Activated CD4-positive, alpha-beta T cell treated with anti-CD3 and anti-CD28 coated beads, Interleukin-10, Interleukin-2, amounts not matched to agents 100 ng/mL and 50 ng/mL, durations not matched to agents 16 hours and 8 hours (primary cell): ENCODE measurements at regions not wholly inside any gene's neighbourhood (a gene's known extent, or its start where the extent isn't known, plus 50 kb on each side); places are given as distances from the start of the nearest gene placed in this dataset.
"Not testable (repeated sequence)": the region's sequence is repeated elsewhere in the genome, so short reads cannot be mapped to it uniquely, and the experiment has no call there.

Experiments
- DNase-seq: peaks from one replicate; pipeline ENCODE4 v3.0.0-alpha.2; 2020

DNA sequence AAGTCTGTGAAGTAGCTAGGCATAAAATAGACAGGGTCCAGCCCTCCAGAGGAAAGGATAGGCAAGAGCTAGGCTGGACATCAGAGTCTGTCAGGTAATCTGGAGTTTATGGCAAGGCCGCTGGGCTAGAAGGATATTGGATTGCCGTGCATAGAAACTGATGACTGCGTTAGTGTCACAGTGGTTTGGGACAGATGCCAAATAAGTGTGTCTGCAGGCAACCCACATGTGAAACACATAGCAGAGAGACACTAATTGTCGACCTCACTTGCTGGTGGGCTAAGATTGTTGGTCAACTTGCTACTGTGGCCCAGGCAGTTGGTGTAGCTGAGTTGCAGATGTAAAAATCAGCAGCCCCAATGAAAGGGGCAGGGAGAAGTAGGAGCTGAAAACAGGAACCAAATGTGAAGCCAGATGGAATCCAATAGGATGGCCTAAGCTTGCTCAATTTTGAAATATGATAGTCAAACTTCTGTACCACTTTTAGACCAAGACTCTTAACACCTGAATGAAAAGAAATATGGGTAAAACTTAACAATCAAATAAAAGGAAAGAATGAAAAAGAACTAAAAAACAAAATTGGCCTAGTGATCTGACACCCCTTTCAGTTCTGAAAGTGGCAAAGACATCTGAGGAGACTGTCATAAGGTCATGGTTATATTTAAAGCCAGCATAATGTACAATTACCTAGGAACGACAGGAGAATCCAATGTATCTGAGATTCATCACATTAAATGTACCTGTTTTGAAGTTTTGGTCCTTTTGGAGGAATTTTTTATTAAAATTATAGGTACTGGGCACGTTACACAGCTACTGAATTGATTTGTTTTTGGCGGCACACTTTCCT is 243.3 kb upstream of the ACTBL2 start:
- DNase-seq, result no peak

DNA sequence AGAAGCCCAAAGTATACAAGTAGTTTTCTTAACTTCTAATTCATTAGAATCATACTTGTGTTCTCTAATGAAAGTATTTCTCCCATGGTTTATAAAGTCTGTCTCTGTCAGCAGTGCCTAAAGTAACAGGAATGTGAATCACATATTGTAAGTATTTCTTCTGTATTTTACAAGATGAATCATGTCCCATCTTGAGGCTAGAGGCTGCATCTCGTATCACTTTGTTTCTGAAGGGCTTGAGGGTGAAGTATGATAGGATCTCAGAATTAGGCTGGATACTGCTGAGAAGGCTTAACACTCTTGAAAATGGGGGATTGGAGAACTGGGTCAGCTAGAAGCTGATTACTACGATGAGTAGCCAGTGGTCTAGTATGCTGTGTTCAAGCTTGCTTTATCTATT is 242.2 kb upstream of the ACTBL2 start:
- no peak for DNase-seq

DNA sequence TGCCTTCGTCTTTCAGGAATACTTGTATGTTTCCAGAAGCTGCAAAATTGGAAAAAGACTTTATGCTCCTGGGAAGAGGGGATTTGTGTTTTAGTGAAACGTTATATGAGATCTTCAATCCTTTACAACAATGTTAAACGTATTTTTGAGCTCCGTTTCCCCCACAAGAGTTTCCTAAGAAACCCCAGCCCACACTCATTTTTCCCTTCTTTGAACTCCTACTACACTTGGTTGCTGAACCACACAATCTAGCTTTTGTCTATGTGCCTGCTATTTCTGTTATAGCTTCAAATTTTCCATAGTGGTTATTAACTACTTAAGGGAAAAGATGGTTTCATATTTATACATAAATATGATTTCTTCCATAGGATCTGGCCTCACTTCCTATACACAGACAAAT is 238.6 kb upstream of the ACTBL2 start:
- DNase-seq, result no peak

DNA sequence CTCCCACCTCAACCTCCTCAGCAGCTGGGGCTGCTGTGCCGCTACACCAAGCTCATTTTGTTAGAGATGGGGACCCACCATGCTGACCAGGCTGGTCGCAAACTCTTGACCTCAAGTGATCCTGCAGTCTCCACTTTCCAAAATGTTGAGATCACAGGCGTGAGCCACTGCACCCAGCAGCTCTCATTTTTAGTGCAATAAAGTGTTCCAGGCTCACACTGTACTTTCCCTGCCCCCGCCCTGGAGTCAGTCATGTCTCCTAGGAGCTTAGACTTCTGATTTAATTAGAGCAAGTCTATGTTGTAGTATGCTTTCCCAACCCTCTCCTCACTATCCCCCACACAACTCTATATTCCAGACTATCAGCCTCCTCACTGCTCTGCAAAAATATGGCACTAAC is 238.0 kb upstream of the ACTBL2 start:
- no peak for DNase-seq

DNA sequence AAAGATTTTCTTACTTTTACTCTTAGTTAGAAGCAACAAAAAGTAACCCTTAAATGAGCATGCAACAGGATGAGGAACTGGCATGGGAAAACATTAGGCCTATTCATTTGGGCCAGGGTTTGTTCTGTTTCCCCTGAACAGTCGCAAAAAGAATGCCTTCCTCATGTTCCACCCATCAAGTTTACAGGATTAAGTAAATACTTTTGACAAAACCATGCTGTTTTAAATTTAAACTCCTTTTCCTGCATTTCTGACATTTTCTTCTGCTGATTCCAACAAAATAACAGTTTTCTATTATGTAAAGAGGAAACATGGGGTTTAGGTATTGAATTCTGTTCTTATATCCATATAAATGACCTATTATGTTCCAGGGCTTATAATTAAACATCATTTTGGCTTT is 236.6 kb upstream of the ACTBL2 start:
- no peak for DNase-seq

DNA sequence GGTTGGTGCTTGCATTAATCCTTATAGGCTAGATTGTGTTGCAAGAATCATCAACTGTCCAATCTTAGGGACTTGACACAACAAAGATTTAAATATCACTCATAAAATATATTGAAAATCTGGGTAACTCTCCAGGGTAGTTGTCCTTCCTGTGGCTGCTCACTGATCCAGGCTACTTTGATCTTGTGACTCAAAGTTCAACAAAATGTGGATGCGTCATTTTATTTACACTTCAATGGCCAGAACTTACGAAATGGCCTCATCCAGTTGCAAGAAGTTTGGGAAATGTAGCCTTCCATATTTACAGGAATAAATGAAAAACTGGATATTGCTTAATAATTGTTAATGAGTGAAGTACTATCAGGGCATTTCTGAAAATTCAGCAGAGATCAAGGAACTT is 235.5 kb upstream of the ACTBL2 start:
- no peak for DNase-seq

DNA sequence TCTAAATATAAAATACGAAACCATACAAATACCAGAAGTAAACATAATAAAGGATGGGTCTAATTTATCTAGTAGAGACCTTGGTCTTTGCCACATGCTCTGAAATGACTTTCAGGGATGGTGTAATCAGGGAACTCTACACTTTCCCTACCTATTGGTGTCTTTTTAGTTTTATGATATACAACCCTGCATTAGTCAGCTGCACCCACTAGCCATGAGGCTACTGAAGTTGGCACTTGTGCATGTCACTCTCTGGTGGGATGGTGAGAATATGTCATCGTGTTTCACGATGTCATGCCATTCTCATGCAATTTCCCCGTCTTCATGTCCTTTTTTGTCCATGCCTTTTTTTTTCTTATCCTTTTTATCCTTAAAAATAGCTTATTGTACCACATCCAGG is 234.9 kb upstream of the ACTBL2 start:
- DNase-seq, result no peak

DNA sequence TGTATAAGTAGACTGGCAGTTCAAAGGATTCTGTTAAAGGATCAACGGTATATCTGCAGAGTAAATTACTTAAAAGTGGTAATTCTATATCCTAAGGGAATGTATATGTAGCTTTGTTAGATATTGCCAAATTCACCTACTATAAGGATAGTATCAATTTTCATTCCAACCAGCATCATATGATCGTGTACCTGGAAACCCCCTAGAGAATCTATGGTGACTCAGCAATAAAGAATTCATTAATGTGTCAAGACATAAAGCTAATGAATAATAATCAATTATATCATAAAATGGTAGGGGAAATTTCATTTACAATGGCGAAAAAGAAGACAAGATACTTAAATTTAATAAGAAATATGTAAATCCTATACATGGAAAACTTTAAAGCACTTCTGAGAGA is 234.1 kb upstream of the ACTBL2 start:
- no peak for DNase-seq

DNA sequence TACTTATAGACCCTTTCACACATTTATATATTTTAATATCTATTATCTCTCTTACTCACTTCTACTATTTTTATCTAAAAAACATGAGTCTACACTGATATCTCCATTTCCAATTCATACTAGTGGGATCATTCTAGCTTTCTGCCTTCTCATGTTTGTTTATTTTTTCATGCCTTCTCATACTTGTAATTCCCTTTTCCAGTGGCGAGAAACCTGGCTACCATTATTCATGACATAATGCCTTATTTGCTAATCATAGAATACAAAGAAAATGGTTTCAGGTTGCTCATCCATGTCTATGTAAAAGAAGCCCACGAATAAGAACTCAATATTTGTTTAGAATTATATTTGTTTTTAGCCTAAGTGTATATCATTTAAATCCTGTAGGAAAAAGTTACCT is 232.7 kb upstream of the ACTBL2 start:
- DNase-seq, result no peak

DNA sequence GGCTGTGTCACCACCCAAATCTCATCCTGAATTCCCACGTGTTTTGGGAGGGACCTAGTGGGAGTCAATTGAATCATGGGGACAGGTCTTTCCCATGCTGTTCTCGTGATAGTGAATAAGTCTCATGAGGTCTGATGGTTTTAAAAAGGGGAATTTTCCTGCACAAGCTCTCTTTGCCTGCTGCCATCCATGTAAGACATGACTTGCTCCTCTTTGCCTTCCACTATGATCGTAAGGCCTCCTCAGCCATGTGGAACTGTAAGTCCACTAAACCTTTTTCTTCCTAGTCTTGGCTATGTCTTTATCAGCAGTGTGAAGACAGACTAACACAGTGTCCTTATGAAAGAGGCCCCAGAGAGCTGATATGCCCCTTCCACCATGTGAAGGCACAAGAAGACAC is 230.9 kb upstream of the ACTBL2 start:
- not testable (repeated sequence) for DNase-seq

DNA sequence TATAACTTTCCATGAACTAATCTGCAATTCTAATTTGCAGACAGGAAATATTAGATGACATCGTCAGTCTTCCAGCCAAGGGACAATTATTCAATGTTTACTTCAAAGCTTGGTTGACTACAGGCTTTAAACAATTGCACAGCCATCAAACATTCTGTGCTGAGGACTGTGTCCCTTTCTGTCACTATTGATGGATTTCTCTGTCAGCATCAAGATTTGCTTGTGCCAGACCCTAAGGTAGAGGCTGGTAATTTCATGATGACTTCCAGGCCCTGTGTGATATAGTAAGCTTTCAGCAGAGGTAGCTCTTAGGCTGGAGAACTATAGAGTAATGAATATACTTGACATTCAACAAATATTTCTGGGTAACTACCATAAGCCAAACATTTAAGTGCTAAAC is 229.3 kb upstream of the ACTBL2 start:
- DNase-seq, result no peak

DNA sequence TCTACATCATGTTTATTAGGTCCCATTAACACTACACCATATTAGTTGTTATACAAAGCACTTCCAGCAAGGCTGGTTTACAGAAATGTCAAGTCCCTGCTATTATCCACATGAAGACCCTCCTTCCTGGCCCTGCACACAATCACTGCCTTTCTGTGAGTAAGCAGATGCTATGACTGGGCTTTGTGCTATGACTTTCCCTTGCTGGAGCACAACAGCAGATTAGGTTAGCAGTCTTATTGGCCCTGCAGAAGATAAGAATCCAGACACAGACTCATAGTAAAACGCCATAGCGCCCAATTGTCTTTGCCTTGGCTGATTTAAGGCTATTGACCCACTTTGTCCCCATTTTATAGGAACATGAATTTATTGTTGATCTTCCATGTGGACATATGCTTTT is 228.9 kb upstream of the ACTBL2 start:
- DNase-seq, result no peak

DNA sequence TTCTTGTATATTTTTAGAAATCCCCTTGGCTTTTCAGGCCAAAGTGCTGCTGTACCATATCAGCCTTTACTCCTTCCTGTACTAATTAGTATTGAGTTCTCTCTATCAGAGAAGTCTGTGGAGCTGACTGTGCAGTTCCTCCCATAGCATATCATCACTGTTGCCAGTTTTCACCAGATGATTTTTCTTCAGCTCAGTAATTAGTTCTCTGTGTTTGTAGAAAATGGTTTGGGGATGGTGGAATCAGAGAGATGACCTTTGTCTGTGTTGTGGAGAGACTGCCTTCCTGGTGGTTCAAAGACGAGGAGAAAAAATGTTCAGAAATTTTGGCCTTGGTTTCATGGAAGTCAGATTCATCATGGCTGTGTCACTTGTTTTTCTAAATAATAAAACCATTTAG is 227.5 kb upstream of the ACTBL2 start:
- no peak for DNase-seq

DNA sequence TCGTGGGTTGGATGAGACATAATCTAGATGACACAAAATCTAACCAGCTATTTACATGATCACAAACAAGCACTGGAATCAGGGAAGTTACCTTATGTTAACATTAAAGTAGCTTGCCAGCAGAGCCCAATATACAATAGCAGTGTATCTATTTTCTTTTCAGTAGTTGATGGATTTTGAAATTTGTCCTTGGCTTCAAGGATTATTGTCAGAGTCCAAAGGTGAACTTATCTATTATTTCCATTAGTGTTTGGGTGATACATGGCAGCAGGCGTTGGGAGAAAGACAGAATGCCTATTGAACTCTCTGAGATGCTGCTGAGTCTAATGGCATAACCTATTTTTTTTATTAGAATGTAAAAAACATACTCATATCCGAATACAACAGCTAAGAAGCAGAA is 223.2 kb upstream of the ACTBL2 start:
- DNase-seq, result no peak

DNA sequence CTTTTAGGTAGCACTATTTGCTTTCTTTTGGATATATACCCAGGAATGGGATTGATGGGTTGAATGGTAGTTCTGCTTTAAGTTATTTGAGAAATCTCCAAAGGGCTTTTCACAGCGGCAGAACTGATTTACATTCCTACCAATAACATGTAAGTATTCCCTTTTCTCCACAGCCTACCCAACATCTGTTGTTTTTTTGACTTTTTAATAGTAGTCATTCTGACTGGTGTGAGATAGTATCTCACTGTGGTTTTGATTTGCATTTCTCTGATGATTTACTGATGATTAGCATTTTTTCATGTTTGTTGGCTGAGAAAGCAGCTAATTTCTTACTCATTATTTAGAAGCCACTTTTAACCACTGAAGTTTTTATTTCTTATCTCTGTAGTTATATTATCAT is 221.1 kb upstream of the ACTBL2 start:
- DNase-seq, result no peak

DNA sequence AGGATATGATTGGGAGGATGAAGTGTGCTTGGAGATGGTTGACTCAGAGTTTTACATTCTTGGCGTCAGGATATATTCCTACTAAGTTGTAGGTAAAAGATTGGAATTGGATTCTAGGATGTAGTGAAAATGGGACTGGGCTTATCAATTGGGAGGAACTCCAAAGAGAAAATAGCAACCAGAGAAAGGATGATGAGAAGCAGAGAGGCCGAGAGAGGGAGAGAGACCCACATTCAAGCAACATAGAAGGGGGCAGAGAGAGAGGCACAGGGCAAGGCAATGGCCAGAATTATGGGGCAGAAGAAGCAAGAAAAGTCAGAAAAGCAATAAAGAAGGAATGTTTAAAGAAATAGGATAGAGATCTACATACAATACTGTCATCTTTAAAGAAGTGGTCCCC is 217.9 kb upstream of the ACTBL2 start:
- no peak for DNase-seq

DNA sequence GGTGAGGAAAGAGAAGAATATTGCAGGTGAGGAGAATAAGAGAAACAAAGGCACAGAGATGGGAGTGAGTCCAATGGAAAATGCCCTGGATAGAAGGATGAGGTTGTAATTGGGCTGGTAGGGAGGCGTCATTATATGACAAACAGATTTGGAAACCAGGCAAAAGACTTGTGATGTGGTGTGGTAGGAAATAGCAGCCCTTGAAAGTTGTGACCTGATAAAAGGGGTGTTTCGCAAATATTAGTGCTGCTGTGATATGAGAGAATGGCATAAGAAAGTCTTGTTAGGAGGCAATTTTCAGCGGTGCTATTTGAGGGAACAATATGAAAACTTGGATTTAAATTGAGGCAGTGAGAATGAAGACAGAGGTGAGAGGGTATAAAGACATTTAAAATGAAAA is 217.5 kb upstream of the ACTBL2 start:
- DNase-seq, result no peak

DNA sequence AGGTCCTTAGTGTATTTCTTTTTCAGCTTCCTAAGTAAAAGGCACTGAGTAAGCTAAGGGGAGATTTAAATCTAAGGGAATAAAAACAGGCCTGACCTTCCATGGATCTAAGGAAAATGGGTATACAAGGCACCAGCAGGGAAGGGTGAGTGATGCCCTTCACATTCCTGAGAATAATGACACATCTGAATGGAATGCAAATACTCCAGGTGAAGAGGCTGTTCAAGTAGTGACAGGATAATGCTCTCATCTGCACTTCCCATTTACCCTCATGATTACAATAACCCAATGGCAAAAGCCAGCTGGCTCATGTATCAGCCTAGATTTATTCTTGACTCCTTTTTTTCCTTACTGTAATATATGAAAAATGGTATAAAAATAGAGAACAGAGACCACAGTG is 216.2 kb upstream of the ACTBL2 start:
- no peak for DNase-seq

DNA sequence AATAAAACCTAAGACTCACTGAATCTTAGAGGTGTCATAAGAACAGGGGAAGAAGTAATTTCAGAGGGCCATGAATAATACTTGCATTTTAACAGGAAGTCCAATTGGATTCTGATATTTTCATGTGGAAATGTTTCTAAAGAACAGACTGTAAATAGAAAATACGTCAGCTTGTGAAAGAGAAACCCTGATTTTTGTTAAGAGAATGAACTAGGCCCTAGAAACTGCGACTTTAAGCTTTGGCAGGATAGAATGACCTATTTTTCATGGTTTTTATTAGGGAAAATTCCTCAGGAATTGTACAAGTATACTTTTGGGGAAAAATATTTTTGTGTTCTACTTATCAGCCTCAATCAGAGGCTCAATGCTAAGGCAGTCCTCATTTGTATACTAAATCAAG is 215.5 kb upstream of the ACTBL2 start:
- DNase-seq, result no peak

DNA sequence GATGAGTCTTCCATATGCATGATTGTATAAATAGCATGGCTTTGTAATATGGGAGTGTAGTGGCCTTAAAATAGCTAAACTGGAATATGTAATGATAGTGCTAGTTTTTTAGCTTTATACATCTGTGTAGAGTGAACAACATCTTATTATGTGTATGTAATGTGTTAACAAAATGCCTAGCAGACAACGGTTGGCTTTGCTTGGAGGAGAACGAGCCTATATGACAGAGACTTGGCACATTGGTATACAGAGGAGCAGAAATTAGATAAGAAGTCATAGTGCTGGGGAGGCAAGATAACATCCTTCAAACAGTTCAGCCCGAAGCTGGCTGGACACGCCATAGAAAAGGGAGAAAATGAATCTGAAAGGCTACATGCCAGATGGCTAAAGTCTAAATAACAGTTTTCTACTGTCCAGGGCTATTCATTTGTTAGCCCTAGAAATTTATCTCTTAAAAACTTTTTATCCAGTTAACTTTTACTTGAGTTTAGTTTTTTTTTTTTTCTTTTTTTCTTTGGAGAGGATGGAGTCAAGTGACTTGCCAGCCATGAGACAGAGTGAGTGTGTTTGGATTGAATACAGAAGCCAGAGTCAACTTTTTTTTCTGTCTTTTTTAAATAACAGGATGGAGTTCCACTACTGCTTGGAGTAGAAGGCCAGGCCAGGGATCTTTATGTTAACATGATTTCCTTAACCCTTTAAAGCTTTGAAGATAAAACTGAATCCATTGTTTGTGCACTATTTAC is 214.4 kb upstream of the ACTBL2 start:
- DNase-seq, result no peak

DNA sequence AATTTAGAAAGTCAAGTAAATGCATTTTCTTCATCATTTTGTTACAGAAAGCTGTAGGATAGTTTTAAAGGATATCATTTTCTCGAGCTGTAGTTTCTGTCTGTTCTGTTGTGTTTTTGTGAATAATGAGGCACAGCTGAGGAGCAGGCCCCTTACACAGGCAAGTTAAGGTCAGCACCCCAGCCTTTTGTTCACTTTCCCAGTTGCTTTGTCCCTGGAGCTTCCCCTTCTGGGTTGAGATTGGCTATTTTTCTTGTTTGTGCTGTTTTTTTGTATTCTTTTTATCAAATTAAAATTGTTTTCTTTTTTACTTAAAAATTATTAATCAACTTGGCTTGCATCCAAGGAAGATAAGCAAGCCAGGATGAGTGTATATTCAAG is 213.8 kb upstream of the ACTBL2 start:
- no peak for DNase-seq

DNA sequence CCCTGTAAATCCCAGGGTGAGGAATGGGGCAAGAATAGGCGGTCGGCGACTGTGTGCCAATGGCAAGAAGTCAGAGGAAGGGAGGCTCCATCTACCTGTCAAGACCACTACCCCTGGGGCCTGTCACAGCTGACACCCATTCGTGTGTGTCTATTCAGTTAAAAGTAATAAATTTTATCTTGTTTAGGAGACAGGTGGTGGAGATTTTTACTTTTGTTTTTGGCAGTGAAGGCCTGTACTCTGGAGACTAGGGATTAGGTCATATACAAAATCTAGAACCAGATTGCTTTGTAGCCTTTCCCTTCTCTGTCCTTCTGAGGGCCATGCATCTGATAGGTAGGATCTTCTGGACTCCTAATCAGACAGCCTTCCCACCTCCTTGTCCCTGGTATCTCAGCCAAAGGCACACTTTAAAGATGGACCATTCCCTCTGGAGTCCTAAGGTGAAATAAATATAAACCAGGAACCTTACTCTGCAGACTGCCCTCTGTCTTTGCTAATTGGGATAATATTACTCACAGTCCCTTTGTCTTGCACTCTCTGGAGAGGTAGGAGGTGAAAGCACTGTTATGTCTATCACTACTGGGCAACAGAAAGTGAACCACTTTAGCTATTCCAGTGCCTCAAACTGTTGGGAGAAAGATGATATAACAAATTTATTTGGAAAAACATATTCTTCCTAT is 213.2 kb upstream of the ACTBL2 start:
- DNase-seq, result no peak

DNA sequence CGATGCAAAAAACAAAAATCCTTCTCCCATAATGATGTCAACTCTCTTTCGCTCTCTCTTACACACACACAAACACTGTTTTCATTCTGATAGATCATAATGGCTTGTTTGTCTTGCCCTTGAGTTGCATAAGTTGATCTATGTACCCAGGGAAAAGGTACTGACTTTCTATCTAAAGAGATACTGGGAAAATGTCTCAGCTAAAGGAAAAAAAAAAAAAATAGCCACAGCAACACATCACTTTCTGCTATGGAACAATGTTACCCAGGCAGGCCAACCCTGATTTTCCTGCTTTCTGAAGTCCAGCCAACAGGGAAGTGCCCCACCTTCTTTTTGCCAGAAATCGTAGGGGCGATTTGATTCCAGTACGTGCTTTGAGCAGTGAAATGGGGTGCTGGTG is 212.6 kb upstream of the ACTBL2 start:
- DNase-seq, result no peak
